Thyroid gland (tissue), 4 donors: ENCODE measurements at regions not wholly inside any gene's neighbourhood (a gene's known extent, or its start where the extent isn't known, plus 50 kb on each side); places are given as distances from the start of the nearest gene placed in this dataset.

Source experiments
- DNase-seq, 2 donors: peaks; one replicate each; pipeline ENCODE4 v3.0.0-alpha.2; 2019
- H3K27ac ChIP-seq, 3 donors: fragments of 200-600 bp; sonication (generic); 1 replicate in 2 of 3; 2 replicates in 1 of 3; pipeline ENCODE4 v1.5.1; 2016 to 2019; ENCODE audit warnings: mild to moderate bottlenecking in 1 of 3, moderate library complexity in 1 of 3
- H3K27me3 ChIP-seq: fragments of 200-600 bp; sonication (generic); one replicate; pipeline ENCODE4 v1.5.1; 2019
- H3K36me3 ChIP-seq, 2 donors: fragments of 200-600 bp; sonication (generic); one replicate each; pipeline ENCODE4 v1.5.1; 2016 to 2019
- H3K4me1 ChIP-seq, 2 donors: fragments of 200-600 bp; sonication (generic); one replicate each; pipeline ENCODE4 v1.5.1; 2017 to 2019
- H3K4me3 ChIP-seq, 3 donors: fragments of 200-600 bp; sonication (generic); replicated peaks in 1 of 3; 1 replicate in 2 of 3; 2 replicates in 1 of 3; pipeline ENCODE4 v1.5.1; 2016; ENCODE audit warnings: mild to moderate bottlenecking in 1 of 3
- H3K9me3 ChIP-seq: fragments of 200-600 bp; sonication (generic); one replicate; pipeline ENCODE4 v1.5.1; 2017
- CTCF ChIP-seq, 6 experiments: fragments of 200-600 bp in 3 of 6; fragments of 450-650 bp in 3 of 6; sonication (generic) in 3 of 6; IDR thresholded peaks; one replicate each; pipeline ENCODE4 v1.5.1; 2016 to 2019; ENCODE audit warnings: antibody characterized with exemption in 6 of 6, mild to moderate bottlenecking in 2 of 6, inconsistent platforms in 1 of 6, moderate library complexity in 1 of 6
- POLR2A ChIP-seq, 2 donors: fragments of 450-650 bp; IDR thresholded peaks; one replicate each; pipeline ENCODE4 v1.6.1; 2017; ENCODE audit warnings: antibody characterized with exemption in 2 of 2, mild to moderate bottlenecking in 2 of 2, moderate library complexity in 1 of 2
- WGBS, 2 donors: methylation state at CpG; one replicate each; pipeline ENCODE4 v1.1.5; 2017; 5-methylcytosine and 5-hydroxymethylcytosine counted together
- intact Hi-C: fragments of 100-400 bp; cut with DNase I; formaldehyde crosslinking; loops from one replicate; pipeline ENCODE4 v1.15.1; 2023

GRCh38 chr17:79224476-79224875 lies 149.9 kb downstream of the ENGASE start:
- H3K9me3 ChIP-seq = no peaks in the 10 kb centered on the region
- H3K27ac ChIP-seq = no peak overlapping the region
- peaks cover 4% of the 10 kb centered on the region for H3K27me3 ChIP-seq
- H3K36me3 ChIP-seq = no peaks in the 10 kb centered on the region
- H3K4me3 ChIP-seq = no peak overlapping the region
- peaks cover 4 to 14% of the 10 kb centered on the region in 2 donors for H3K4me1 ChIP-seq
- intact Hi-C loops = no loop called here
- 42 to 61% methylated on average over 4 of the region's 4 CpGs for WGBS, 2 donors
- no peak for TF ChIP-seq POLR2A (IDR thresholded peaks at IDR 0.05)
- no peak for TF ChIP-seq CTCF (IDR thresholded peaks at IDR 0.05)
- DNase-seq = no peak

GRCh38 chr17:79223953-79224352 lies 149.3 kb downstream of the ENGASE start:
- no peak overlapping the region for H3K4me3 ChIP-seq
- DNase-seq = no peak
- no peaks in the 10 kb centered on the region for H3K9me3 ChIP-seq
- WGBS, 2 donors = 63 to 65% methylated on average over 7 to 8 of the region's 8 CpGs
- intact Hi-C loops = no loop called here
- no peak for TF ChIP-seq POLR2A (IDR thresholded peaks at IDR 0.05)
- TF ChIP-seq CTCF (IDR thresholded peaks at IDR 0.05) = no peak
- no peaks in the 10 kb centered on the region for H3K36me3 ChIP-seq
- H3K4me1 ChIP-seq = peaks cover 4 to 14% of the 10 kb centered on the region in 2 donors
- H3K27me3 ChIP-seq = peaks cover 4% of the 10 kb centered on the region
- H3K27ac ChIP-seq = no peak overlapping the region

GRCh38 chr17:79223471-79223870 lies 148.8 kb downstream of the ENGASE start:
- Histone ChIP-seq H3K36me3 (no peaks in the 10 kb centered on the region), H3K9me3 (no peaks in the 10 kb centered on the region), H3K4me1 (peaks cover 4 to 11% of the 10 kb centered on the region in 2 donors), H3K27me3 (peaks cover 4% of the 10 kb centered on the region), H3K27ac (no peak overlapping the region), H3K4me3 (no peak overlapping the region)
- TF ChIP-seq POLR2A (IDR thresholded peaks at IDR 0.05) = no peak
- TF ChIP-seq CTCF (IDR thresholded peaks at IDR 0.05) = no peak
- no peak for DNase-seq
- intact Hi-C loops = no loop called here
- 40 to 53% methylated on average over 9 of the region's 9 CpGs for WGBS, 2 donors

GRCh38 chr17:79221597-79221996 lies 147.0 kb downstream of the ENGASE start:
- H3K4me3 ChIP-seq = no peak overlapping the region
- H3K4me1 ChIP-seq = no peaks in the 10 kb centered on the region
- no peaks in the 10 kb centered on the region for H3K36me3 ChIP-seq
- no peak for DNase-seq
- WGBS, 2 donors = 76 to 86% methylated on average over 1 to 6 of the region's 8 CpGs
- H3K9me3 ChIP-seq = no peaks in the 10 kb centered on the region
- TF ChIP-seq POLR2A (IDR thresholded peaks at IDR 0.05) (no peak), CTCF (IDR thresholded peaks at IDR 0.05) (no peak)
- no peak overlapping the region for H3K27ac ChIP-seq
- intact Hi-C loops = no loop called here
- peaks cover 4% of the 10 kb centered on the region for H3K27me3 ChIP-seq

- 13 to 21% methylated on average over 9 to 18 of the region's 21 CpGs for WGBS, 2 donors
- Histone ChIP-seq H3K36me3 (no peaks in the 10 kb centered on the region), H3K4me3 (no peak overlapping the region), H3K27ac (no peak overlapping the region), H3K9me3 (no peaks in the 10 kb centered on the region), H3K27me3 (peaks cover 4% of the 10 kb centered on the region), H3K4me1 (no peaks in the 10 kb centered on the region)
- DNase-seq = no peak
- TF ChIP-seq POLR2A (IDR thresholded peaks at IDR 0.05) (no peak), CTCF (IDR thresholded peaks at IDR 0.05) (no peak)
- intact Hi-C loops = no loop called here
Observed at GRCh38 chr17:79220713-79221291, 146.2 kb downstream of the ENGASE start.
